Motor neuron (in vitro differentiated cells): ENCODE measurements at regions not wholly inside any gene's neighbourhood (a gene's known extent, or its start where the extent isn't known, plus 50 kb on each side); places are given as distances from the start of the nearest gene placed in this dataset.

ENCODE experiments used
- ATAC-seq, 8 experiments: fragments of 200-7000 bp; cut with Tn5 transposase; replicated peaks in 6 of 8; 2 replicates each; pipeline ENCODE4 v1.8.0; 2021; ENCODE audit warnings: mild to moderate bottlenecking in 8 of 8, moderate library complexity in 8 of 8
- H3K27ac ChIP-seq, 2 donors: fragments of 250-450 bp; sonication (Bioruptor Pico); 2 replicates each; pipeline ENCODE4 v1.9.0; 2021; ENCODE audit warnings: antibody characterized with exemption in 2 of 2, mild to moderate bottlenecking in 2 of 2, moderate library complexity in 1 of 2
- H3K4me1 ChIP-seq, 2 donors: fragments of 250-450 bp; sonication (Bioruptor Pico); replicated peaks in 1 of 2; 2 replicates each; pipeline ENCODE4 v1.6.1; 2021; ENCODE audit warnings: antibody characterized with exemption in 2 of 2, mild to moderate bottlenecking in 2 of 2, moderate library complexity in 1 of 2
- H3K4me3 ChIP-seq, 5 donors: fragments of 250-450 bp; sonication (Bioruptor Pico); 2 replicates each; pipeline ENCODE4 v1.9.0; 2021; ENCODE audit warnings: antibody characterized with exemption in 5 of 5, mild to moderate bottlenecking in 5 of 5, moderate library complexity in 4 of 5
- whole genome bisulfite sequencing, 10 experiments: fragments of 450-650 bp; shearing (Covaris generic); methylation state at CpG; one replicate each; pipeline ENCODE4 v1.0.0; 2022; 5-methylcytosine and 5-hydroxymethylcytosine counted together
- in situ Hi-C, 9 experiments: fragments of 400-800 bp; cut with MboI; loops; one replicate each; pipeline ENCODE4 v1.15.0; 2021; ENCODE audit warnings: low sequenced_read_pairs in 9 of 9, low pct_unique_long_range_greater_than_20kb in 2 of 9; ENCODE audit not compliant: unreplicated experiment in 9 of 9

DNA sequence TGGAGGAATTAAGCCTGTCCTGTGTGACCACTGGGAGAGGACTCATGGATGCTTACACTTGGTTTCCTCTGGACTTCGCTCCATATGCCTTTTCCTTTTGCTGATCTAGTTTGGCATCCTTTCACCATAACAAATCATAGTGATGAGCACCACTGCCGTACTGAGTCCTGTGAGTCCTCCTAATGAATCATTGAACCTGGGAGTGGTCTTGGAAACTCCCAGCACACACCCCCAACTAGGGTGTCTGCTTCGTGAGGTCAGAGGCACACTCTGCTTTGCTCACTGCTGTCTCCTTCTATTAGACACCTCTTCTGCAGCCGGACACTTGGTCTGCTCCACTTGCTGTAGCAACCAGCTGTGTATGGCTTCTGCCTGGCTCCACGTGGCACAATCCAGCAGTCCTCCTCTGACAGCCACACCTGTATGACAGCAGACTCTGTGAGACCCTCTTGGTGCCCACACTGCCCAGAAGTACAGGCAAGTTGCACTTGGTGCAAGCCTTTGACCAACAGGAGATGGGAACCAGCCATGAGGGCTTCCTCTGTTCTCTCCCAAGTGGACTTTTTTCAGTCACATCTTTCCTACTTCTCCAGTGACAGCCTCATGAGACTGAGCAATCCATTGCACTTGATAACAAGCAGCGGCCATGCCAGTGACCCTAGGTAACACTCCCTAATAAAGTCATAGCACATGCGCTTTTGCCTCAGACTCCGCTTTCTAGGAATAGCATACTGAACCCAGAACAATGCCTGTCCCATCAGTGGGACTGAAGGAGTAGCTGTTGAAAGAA is 65.0 kb upstream of the HMGXB4 start:
- no peak overlapping the region for H3K4me3 ChIP-seq
- H3K27ac ChIP-seq, result no peak overlapping the region
- no peaks in the 10 kb centered on the region for H3K4me1 ChIP-seq
- in situ Hi-C loops, result no loop called here
- 40 to 100% (median 78%) methylated on average over 1 to 5 of the region's 8 CpGs; no CpG with 5 or more reads in 4 of the 10 experiments for WGBS, 10 experiments
- peak in 1 of 8 experiments; percentile 97 for ATAC-seq

DNA sequence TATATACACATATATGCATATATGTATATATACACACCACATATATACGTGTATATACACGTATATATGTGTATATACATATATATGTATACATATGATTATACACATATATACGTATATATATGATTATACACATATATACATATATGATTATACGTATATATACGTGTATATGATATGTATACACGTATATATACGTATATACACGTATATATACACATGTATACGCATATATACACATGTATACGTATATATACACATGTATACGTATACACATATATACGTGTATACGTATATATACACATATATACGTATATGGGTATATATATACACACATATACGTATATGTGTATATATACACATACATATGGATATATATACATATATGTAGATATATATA is 62.1 kb upstream of the HMGXB4 start:
- no peak overlapping the region for H3K4me3 ChIP-seq
- H3K27ac ChIP-seq, result no peak overlapping the region
- no peaks in the 10 kb centered on the region for H3K4me1 ChIP-seq
- in situ Hi-C loops, result no loop called here
- ATAC-seq, result no peak
- WGBS, 10 experiments, result 38 to 100% (median 65%) methylated on average over 2 to 10 of the region's 15 CpGs; no CpG with 5 or more reads in 2 of the 10 experiments

DNA sequence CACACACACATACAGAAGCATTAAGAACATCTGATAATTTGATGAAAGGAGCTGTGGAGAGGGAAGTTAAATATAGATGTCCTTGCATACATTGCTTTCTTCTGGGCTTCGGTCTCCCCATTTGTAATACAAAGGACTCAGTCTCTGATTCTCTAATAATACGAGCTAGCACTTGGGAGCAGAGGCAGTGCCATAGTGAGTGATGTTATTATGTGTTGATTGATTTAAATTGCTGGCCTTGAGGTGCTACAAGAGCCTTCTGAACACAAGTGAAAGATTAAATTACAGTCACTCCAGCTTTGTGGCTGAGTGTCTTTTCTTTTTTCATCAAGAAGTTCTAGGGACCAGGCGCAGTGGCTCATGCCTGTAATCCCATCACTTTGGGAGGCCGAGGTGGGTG is 61.5 kb upstream of the HMGXB4 start:
- in situ Hi-C loops, result no loop called here
- ATAC-seq, result no peak
- H3K27ac ChIP-seq, result no peak overlapping the region
- no peak overlapping the region for H3K4me3 ChIP-seq
- WGBS, 10 experiments, result 60 to 100% (median 72%) methylated on average over 1 to 4 of the region's 4 CpGs; no CpG with 5 or more reads in 3 of the 10 experiments
- H3K4me1 ChIP-seq, result no peaks in the 10 kb centered on the region

DNA sequence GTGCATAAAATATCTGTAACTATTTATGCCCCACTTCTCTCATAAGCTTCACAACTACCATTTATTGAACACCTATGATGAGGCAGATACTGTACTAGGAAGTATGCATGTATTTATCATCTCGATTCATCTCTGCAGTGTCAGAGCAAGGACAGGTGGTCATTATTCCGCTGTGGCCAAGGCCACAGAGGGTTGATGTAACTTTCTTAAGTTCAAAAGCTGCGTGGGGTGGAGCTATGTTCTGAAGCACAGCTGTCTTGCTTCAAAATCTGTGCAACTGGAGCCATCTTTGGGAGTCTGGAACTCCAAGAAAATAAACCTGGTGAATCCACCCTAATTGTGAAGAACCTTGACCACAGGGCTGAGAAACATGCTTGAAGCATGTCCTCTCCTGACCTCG is 60.2 kb upstream of the HMGXB4 start:
- Histone ChIP-seq H3K4me3 (no peak overlapping the region), H3K4me1 (no peaks in the 10 kb centered on the region), H3K27ac (no peak overlapping the region)
- in situ Hi-C loops, result no loop called here
- no peak for ATAC-seq
- WGBS, 10 experiments, result 18 to 93% (median 56%) methylated on average over 2 to 4 of the region's 4 CpGs; no CpG with 5 or more reads in 2 of the 10 experiments

DNA sequence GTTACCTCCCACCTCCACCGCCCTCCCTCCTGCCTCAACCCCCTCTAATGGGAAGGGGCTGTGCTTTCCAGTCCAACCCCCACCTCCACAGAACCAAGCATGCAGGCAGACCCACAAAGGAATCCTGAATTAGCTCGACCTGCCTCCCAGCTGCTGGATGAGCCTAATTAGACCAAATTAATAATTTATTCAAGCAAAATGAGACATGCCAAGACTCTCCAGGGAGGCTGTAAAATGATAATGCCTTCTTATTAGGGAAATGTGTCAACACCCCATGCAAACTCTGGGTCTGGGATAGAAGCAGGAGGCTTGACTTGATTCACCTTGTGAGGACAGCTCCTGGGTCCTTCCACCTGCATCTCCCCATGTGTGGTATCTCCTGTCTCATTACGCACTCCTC is 59.4 kb upstream of the HMGXB4 start:
- no peak overlapping the region for H3K27ac ChIP-seq
- H3K4me1 ChIP-seq, result no peaks in the 10 kb centered on the region
- in situ Hi-C loops, result no loop called here
- no peak overlapping the region for H3K4me3 ChIP-seq
- 38 to 100% (median 80%) methylated on average over 1 to 2 of the region's 3 CpGs; no CpG with 5 or more reads in 5 of the 10 experiments for WGBS, 10 experiments
- peak in 1 of 8 experiments; percentile 30 for ATAC-seq

DNA sequence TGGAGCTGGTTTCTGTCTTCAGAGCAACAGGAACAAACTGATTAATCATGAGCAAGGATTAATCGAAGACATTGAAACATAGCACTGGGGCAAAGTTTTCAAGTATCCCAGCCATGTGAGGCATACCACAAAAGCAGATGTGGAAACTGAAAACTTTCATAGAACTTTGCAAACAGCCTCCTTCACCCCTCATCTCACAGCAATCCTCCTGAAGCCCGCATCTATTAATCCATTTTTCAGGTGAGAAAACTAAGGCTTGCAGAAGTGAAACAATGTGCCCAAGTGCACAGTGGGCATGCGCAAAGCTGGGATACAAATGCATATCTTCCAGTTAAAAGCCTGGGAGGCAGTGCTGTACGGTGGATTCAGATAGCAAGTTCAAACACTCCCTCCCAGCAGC is 58.6 kb upstream of the HMGXB4 start:
- Histone ChIP-seq H3K4me1 (no peaks in the 10 kb centered on the region), H3K27ac (no peak overlapping the region), H3K4me3 (no peak overlapping the region)
- in situ Hi-C loops, result no loop called here
- 30 to 88% (median 64%) methylated on average over 2 to 4 of the region's 4 CpGs; no CpG with 5 or more reads in 3 of the 10 experiments for WGBS, 10 experiments
- ATAC-seq, result no peak

DNA sequence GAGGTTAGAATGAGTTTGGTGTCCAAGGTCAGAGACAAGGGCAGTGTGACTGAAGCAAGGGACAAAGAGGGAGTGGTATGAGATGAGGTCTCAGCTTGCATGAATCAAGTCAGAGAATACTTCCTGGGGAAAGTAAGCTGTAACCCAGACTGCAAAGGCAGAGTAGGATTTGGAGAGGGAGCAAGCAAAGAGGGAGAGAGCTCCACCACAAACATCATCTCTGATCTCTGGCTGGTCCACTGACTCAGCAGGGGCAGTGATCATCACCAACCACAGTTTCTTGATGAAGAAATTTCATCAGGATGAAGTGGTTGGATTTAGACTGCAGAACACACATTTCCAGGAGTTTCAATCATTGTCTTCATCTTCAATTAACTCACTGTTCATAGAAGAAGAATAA is 54.9 kb upstream of the HMGXB4 start:
- H3K27ac ChIP-seq, result no peak overlapping the region
- ATAC-seq, result no peak
- in situ Hi-C loops, result no loop called here
- peaks cover 17% of the 10 kb centered on the region in 2 donors for H3K4me1 ChIP-seq
- no peak overlapping the region for H3K4me3 ChIP-seq

DNA sequence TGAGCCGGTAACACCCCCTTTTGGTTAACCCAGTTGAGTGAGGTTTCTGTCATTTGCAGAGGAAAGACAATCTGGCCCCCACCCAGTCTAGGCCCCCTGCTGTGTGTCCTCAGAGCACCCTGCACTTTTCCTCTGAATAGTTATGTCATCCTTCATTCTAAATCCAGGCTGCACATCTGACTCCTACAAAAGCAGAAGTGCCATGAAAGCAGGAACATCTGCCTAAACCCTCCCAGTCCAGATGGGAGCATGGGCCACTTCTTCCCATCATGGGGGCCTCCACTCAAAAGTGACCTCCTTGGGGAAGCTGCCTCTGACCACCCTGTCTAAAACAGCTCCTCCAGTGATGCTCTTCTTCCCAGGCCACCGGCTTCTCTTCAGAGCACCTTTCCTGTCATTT is 53.7 kb upstream of the HMGXB4 start:
- 40 to 100% (median 100%) methylated on average over 1 to 2 of the region's 2 CpGs; no CpG with 5 or more reads in 5 of the 10 experiments for WGBS, 10 experiments
- no peak overlapping the region for H3K27ac ChIP-seq
- in situ Hi-C loops, result no loop called here
- peaks cover 17% of the 10 kb centered on the region in 2 donors for H3K4me1 ChIP-seq
- no peak for ATAC-seq
- no peak overlapping the region for H3K4me3 ChIP-seq

DNA sequence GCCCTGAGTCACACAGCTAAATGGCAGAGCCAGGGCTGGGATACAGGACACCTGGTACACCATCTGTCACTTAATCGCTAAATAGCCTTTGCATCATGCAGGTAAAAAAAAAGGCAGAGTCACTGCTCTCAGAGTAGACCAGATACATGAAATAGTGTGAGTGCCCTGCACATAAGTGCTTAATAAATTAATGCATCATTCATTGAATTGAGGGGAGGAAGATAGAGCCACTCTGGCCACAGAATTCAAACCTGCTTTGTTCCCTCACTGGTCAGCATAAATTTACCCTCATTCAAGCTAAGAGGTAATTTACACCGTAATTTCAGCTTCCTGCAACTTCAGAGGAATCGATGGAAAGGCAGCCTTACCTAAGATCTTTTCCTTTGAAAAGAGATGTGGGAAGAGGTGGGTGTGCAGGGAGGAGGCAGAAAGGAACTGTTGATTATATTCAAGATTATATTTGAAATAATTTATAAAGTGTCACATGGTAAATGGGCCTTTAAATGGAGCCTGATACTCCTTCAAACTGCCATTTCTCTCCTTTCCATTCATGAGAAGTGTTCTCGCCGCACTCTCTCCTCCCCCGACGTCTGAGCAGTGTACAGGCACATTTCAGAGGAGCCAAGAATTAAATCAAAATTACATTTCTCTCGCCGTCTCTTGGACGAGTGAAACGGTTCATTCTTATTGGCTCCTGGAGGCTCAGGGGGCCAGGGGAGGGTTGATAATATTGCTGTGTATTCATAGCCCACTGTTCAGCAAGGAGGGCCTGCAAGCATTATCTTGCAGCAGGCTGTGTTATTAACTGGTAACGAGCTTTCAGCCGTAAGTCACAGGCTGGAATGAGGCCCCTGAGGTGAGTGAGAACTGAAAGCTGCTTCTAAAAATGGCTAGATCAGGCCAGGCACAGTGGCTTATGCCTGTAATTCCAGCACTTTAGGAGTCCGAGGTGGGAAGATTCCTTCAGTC is 52.2 kb upstream of the HMGXB4 start:
- peak overlapping the region; percentile 61 to 79 for H3K27ac ChIP-seq
- H3K4me3 ChIP-seq, result peak overlapping the region; percentile 2 to 18 (median 13)
- H3K4me1 ChIP-seq, result peaks cover 17% of the 10 kb centered on the region in 2 donors
- 5 to 47% (median 21%) methylated on average over 2 to 11 of the region's 14 CpGs; no CpG with 5 or more reads in 1 of the 10 experiments for WGBS, 10 experiments
- in situ Hi-C loops, result no loop called here
- ATAC-seq, result peak in 6 of 8 experiments; percentile 11 to 94 (median 92)

DNA sequence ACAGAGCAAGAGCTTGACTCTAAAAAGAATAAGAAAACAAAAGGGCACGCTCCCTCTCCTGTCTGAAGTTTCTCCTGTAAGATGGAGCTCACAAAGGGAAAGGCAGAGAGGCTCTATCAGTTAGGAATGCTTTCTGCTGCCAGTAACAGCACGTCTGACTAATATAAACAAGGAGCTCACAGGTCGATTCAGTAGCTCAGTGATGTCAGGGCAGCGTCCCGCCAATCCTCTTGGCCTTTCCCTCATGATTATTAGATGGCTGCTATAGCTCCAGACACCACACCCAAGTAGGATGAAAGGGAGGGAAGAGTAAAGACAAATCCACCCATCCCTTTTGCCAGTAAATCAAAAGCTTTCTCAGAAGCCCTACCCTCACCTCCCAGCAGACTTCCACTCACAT is 51.3 kb upstream of the HMGXB4 start:
- Histone ChIP-seq H3K27ac (peak overlapping the region; percentile 61 to 79), H3K4me3 (peak overlapping the region in 4 of 5 donors; percentile 1 to 18 (median 9)), H3K4me1 (peaks cover 17% of the 10 kb centered on the region in 2 donors)
- WGBS, 10 experiments, result 0 to 69% (median 20%) methylated on average over 1 to 5 of the region's 5 CpGs; no CpG with 5 or more reads in 5 of the 10 experiments
- in situ Hi-C loops, result no loop called here
- ATAC-seq, result peak; percentile 18 to 94 (median 36)

DNA sequence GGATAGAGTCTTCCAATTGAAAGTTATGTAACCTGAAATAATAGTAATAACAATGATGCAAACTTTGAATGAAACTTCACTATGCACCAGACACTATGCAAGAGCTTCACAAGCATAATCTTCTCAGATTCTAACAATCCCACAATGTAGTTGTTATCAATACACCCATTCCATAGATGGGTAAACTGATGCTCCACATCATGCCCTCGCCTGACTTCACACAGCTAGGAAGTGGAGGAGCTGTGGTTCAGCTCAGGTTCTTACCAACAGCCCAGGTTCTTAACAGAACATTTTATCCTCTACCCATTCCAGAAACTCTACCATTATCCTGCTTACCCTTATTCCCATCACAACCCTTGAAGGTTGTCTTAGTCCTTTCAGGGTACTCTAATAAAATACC is 50.4 kb upstream of the HMGXB4 start:
- Histone ChIP-seq H3K4me3 (no peak overlapping the region), H3K27ac (no peak overlapping the region), H3K4me1 (peaks cover 17% of the 10 kb centered on the region in 2 donors)
- no peak for ATAC-seq
- in situ Hi-C loops, result no loop called here
- WGBS, 10 experiments, result 0 to 100% (median 80%) methylated on average over 1 of the region's 1 CpG; no CpG with 5 or more reads in 5 of the 10 experiments
